LNCaP clone FGC (cell line): ENCODE measurements at regions not wholly inside any gene's neighbourhood (a gene's known extent, or its start where the extent isn't known, plus 50 kb on each side); places are given as distances from the start of the nearest gene placed in this dataset.

Experiments
- DNase-seq: peaks from one replicate; pipeline ENCODE4 v3.0.0-alpha.2; 2011; ENCODE audit warnings: low read depth
- H3K4me3 ChIP-seq: 2 replicates; pipeline ENCODE4 v1.5.1; 2011; ENCODE audit warnings: mild to moderate bottlenecking, low read depth, low read length, control low read depth
- TF ChIP-seq, protein P1 (sequence below): IDR thresholded peaks from 2 replicates; pipeline ENCODE4 v1.5.1; 2012; ENCODE audit warnings: mild to moderate bottlenecking; ENCODE audit not compliant: control insufficient read depth, insufficient read depth; ENCODE audit errors: extremely low read depth

DNA sequence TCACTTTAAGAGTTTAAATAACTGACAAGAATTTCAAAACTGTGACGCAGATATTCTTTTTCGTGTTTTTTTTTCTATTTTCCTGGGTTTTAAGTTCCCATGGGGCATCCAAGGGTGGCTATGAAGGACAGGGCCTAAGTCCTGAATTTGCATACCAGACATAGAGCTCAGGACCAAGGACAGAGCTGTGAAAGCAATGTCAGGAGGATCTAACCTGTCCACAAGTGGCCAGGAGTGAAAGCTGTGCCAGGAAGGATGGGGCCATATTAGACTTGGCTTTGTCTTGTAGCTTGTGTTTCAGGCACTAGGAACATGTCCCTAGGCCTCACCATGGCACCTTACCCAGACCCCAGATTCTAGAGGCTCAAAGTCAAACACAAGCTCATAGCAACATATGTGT, 289.4 kb upstream of the MIR17HG start:
- TF ChIP-seq, protein P1, sequence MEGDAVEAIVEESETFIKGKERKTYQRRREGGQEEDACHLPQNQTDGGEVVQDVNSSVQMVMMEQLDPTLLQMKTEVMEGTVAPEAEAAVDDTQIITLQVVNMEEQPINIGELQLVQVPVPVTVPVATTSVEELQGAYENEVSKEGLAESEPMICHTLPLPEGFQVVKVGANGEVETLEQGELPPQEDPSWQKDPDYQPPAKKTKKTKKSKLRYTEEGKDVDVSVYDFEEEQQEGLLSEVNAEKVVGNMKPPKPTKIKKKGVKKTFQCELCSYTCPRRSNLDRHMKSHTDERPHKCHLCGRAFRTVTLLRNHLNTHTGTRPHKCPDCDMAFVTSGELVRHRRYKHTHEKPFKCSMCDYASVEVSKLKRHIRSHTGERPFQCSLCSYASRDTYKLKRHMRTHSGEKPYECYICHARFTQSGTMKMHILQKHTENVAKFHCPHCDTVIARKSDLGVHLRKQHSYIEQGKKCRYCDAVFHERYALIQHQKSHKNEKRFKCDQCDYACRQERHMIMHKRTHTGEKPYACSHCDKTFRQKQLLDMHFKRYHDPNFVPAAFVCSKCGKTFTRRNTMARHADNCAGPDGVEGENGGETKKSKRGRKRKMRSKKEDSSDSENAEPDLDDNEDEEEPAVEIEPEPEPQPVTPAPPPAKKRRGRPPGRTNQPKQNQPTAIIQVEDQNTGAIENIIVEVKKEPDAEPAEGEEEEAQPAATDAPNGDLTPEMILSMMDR = no peak
- DNase-seq = no peak
- no peak overlapping the region for H3K4me3 ChIP-seq

DNA sequence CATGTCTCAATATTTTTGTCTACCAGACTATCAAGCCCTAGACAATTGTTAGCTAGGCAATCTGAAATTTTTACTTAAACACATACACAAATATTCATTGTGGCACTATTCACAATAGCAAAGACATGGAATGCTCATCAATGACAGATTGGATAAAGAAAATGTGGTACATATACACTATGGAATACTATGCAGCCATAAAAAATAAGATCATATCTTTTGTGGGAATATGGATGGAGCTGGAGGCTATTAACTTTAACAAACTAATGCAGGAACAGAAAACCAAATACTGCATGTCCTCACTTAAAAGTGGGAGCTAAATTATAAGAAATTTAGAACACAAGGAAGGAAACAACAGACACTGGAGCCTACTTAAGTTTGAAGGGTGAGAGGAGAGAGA, 288.6 kb upstream of the MIR17HG start:
- no peak overlapping the region for H3K4me3 ChIP-seq
- TF ChIP-seq, protein P1 = no peak
- no peak for DNase-seq

DNA sequence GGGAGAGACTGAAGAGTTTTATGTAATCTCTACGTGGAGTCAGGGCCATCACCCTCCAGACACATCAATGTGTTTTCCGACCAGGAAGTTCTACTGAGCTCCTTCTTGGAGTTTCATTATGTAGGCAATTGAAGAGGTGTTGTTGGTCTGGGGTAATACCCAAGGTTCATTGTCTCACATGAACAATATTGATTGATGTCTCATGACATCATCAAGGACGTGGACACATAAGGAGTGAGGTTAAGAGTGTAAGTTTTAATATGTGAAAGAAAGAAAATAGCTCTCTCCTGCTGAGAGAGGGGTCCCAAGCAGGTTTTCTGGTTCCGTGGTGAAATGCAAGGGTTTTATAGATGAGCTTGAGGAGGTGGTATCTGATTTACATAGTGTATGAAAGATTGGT, 280.7 kb upstream of the MIR17HG start:
- TF ChIP-seq, protein P1 = no peak

DNA sequence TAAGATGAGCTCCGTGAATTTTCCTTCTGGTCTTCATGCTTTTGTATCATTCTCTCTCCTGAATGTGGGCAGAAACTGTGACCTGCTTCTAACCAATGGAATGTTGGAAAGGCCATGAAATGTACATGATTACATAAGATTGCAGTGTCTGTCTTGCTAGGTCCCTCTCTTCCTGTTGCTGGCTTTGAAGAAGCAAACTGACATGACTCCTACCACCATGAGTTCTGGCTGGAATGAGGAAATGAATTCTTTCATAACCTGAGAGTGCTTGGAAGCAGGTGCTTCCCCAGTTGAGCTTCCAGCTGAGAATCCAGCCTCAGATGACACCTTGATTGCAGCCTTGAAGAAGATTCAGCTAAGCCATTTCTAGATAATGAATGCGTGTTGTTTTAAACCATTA, 275.0 kb upstream of the MIR17HG start:
- H3K4me3 ChIP-seq = no peak overlapping the region
- TF ChIP-seq, protein P1 = no peak
- DNase-seq = no peak

More for the DNA sequence above, 280.7 kb upstream of the MIR17HG start:
- H3K4me3 ChIP-seq = no peak overlapping the region
- DNase-seq = no peak

DNA sequence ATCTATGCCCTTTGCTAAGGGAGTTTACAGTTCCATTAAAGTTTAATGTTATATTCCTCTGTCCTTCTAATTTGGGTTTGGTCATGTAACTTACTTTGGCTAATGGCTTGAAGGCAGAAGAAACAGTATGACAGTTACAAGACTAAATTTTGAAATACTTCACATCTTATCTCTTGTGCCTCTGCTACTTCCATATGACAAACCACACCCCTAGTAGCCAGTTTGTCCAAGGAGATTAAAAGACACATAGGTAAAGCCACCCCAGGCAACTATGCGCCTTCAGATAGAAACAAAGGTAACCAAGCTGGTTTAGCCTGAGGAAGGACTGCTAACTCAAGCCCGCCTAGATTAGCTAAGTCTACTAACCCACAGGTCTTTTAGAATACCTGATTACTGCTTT, 273.4 kb upstream of the MIR17HG start:
- no peak overlapping the region for H3K4me3 ChIP-seq
- DNase-seq = no peak
- TF ChIP-seq, protein P1 = no peak

DNA sequence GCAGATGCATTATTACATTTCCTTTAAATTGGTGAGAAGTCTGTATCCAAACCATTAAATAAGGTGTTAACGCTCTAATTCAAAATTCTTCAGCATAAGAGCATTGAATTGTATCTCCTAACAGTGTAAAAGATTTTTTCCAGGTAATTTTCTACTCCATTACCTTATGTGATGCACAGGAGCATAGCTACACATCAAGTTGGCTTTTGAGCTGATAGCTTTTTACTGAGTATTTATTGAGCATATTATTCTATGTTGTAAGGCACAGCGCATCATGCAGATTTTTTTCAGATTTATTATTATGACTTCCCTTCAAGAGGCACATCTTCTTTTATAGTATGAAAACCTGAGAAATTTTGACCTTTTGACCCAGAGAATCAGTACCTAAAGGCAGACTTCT, 270.7 kb upstream of the MIR17HG start:
- TF ChIP-seq, protein P1 = no peak

DNA sequence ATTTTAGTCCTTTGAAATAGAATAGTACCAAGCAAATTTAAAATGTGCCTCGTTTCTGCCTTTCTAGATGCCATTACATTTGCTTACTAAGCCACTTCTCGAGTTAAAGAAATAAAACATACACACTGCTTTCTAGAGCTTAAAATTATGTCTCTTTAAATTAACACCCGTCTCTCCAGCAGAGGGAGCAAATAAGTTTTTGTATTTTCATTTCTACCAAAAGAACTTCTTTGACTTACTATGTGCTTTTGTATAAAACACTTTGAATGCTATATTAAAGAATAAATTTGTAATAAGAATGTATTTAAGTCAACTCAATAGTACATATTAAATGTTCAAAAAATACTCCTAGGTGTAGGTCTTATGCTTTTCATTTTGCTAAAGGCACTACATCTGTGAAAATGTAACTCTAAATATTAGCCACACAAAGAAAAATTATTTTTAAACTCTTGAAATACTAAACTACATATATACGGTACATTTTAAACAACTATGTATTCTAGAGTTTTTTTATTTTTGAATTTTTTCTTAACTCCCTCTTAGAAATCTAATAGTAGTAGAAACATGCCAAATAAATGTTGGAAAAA, 269.3 kb upstream of the MIR17HG start:
- DNase-seq = no peak
- H3K4me3 ChIP-seq = no peak overlapping the region
- TF ChIP-seq, protein P1 = peak; percentile 39

More for the DNA sequence above, 270.7 kb upstream of the MIR17HG start:
- no peak for DNase-seq
- H3K4me3 ChIP-seq = no peak overlapping the region
